ENCODE measurements at regions not wholly inside any gene's neighbourhood (a gene's known extent, or its start where the extent isn't known, plus 50 kb on each side); places are given as distances from the start of the nearest gene placed in this dataset.

- 69 to 79% (median 72%) methylated on average over 10 of the region's 10 CpGs for WGBS, 4 donors
- Histone ChIP-seq H3K4me1 (peaks cover 0 to 46% (median under 1%) of the 10 kb centered on the region in 12 donors), H3K9me3 (no peaks in the 10 kb centered on the region), H3K36me3 (no peaks in the 10 kb centered on the region), H3K27ac (peak overlapping the region in 6 of 12 donors; percentile 4 to 72 (median 27)), H3K27me3 (no peaks in the 10 kb centered on the region), H3K4me3 (no peak overlapping the region)
- DNase-seq (peak in 4 of 5 donors; percentile 38 to 52 (median 45)), ATAC-seq (peak; percentile 62 to 87 (median 84))
- TF ChIP-seq, protein P1, sequence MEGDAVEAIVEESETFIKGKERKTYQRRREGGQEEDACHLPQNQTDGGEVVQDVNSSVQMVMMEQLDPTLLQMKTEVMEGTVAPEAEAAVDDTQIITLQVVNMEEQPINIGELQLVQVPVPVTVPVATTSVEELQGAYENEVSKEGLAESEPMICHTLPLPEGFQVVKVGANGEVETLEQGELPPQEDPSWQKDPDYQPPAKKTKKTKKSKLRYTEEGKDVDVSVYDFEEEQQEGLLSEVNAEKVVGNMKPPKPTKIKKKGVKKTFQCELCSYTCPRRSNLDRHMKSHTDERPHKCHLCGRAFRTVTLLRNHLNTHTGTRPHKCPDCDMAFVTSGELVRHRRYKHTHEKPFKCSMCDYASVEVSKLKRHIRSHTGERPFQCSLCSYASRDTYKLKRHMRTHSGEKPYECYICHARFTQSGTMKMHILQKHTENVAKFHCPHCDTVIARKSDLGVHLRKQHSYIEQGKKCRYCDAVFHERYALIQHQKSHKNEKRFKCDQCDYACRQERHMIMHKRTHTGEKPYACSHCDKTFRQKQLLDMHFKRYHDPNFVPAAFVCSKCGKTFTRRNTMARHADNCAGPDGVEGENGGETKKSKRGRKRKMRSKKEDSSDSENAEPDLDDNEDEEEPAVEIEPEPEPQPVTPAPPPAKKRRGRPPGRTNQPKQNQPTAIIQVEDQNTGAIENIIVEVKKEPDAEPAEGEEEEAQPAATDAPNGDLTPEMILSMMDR (IDR thresholded peaks at IDR 0.05), result no peak
- TF ChIP-seq POLR2A (IDR thresholded peaks at IDR 0.05), result no peak
- intact Hi-C loops (cut with DNase I), result loop anchor here in 6 of 10 donors (5.0 to 10.0 kb wide), 5 partner anchors 122 to 248 kb away; partner anchors contain the start of gene RAPH1 (in 1 of the 6)
Observed at GRCh38 chr2:203656522-203657287, 49.7 kb upstream of the CD28 start.
